RWPE1 (cell line): ENCODE measurements at regions not wholly inside any gene's neighbourhood (a gene's known extent, or its start where the extent isn't known, plus 50 kb on each side); places are given as distances from the start of the nearest gene placed in this dataset.

Experiments
- CTCF ChIA-PET: fragments of 350-600 bp; sonication (Branson Sonifier 250); formaldehyde crosslinking; extraction: SDS; loops from one replicate; lab custom pipeline; 2021; lab: Yijun Ruan, JAX
- POLR2A ChIA-PET: fragments of 400-600 bp; formaldehyde crosslinking; extraction: SDS; loops from one replicate; lab custom pipeline; 2020; ENCODE audit warnings: antibody characterized with exemption; ENCODE audit not compliant: low non-redundant PET; lab: Yijun Ruan, JAX
- DNase-seq: peaks from one replicate; pipeline ENCODE4 v3.0.0; 2012; ENCODE audit warnings: low spot score
- H3K27ac ChIP-seq: fragments of 450-650 bp; 2 replicates; pipeline ENCODE4 v1.5.1; 2017
- TF ChIP-seq, protein P1 (sequence below): fragments of 450-650 bp; conservative IDR thresholded peaks from 2 replicates; pipeline ENCODE4 v1.5.1; 2017; ENCODE audit warnings: low read depth, mild to moderate bottlenecking

DNA sequence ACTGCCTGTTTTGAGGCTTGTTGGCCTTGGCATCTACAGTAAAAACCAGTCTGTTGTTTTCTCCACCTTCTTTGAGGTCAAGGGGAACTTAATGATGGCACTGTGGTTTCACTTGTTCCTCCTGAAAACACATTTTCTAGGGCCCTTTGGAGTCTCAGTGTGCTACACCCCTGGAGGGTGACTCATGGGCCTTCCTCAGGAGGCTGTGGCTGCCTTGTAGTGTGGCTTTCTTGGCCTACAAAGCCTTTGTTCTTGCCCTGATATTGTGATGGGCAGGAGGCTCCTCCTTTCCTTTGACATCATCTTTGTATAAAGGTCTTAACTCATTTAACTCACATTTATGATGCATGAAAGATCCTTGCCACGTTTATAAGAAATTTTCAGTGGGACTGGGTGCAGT lies 56.3 kb upstream of the GPBP1 start:
- POLR2A ChIA-PET, result no interaction called here
- no peak overlapping the region for H3K27ac ChIP-seq
- CTCF ChIA-PET, result no interaction called here
- no peak for DNase-seq
- TF ChIP-seq, protein P1, sequence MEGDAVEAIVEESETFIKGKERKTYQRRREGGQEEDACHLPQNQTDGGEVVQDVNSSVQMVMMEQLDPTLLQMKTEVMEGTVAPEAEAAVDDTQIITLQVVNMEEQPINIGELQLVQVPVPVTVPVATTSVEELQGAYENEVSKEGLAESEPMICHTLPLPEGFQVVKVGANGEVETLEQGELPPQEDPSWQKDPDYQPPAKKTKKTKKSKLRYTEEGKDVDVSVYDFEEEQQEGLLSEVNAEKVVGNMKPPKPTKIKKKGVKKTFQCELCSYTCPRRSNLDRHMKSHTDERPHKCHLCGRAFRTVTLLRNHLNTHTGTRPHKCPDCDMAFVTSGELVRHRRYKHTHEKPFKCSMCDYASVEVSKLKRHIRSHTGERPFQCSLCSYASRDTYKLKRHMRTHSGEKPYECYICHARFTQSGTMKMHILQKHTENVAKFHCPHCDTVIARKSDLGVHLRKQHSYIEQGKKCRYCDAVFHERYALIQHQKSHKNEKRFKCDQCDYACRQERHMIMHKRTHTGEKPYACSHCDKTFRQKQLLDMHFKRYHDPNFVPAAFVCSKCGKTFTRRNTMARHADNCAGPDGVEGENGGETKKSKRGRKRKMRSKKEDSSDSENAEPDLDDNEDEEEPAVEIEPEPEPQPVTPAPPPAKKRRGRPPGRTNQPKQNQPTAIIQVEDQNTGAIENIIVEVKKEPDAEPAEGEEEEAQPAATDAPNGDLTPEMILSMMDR, result no peak

DNA sequence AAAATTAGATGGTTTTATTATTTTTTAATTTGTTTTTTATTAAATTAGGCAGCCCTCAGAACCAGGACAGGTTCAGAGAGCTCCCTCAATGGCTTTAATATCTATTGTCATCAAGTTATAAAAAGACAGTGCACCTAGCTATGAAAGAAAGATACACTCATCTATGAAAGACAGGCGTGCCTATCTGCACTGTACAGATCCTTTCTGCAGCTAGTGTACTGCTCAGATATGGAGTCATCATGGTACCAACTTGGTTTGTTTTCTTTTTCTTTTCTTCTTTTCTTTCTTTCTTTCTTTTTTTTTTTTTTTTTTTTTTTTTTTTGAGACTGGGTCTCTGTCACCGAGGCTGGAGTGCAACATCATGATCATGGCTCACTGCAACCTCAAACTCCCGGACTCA lies 54.8 kb upstream of the GPBP1 start:
- H3K27ac ChIP-seq, result no peak overlapping the region
- no peak for DNase-seq
- CTCF ChIA-PET, result interaction anchor here (0.6 kb wide), 1 partner anchor 170 kb away, joined by 4 read pairs; no protein-coding TSS in a partner anchor
- POLR2A ChIA-PET, result no interaction called here
- TF ChIP-seq, protein P1, result no peak

DNA sequence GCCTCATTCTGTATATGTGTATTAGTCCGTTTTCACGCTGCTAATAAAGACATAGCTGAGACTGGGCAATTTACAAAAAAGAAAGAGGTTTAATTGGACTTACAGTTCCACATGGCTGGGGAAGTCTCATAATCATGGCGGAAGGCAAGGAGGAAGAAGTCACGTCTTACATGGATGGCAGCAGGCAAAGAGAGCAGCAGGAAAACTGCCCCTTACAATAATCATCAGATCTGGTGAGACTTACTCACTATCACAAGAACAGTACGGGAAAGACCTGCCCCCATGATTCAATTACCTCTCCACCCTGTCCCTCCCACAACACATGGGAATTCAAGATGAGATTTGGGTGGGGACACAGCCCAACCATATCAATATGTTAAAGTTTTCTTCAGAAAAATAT lies 49.8 kb upstream of the GPBP1 start:
- POLR2A ChIA-PET, result no interaction called here
- CTCF ChIA-PET, result no interaction called here
- TF ChIP-seq, protein P1, result no peak
- DNase-seq, result no peak
- no peak overlapping the region for H3K27ac ChIP-seq
